GM23338 (cell line): ENCODE measurements at regions not wholly inside any gene's neighbourhood (a gene's known extent, or its start where the extent isn't known, plus 50 kb on each side); places are given as distances from the start of the nearest gene placed in this dataset.

Experiments used
- ATAC-seq: fragments of 200-7000 bp; cut with Tn5 transposase; 3 replicates; pipeline ENCODE4 v1.9.1; 2020
- DNase-seq: peaks from one replicate; pipeline ENCODE4 v3.0.0-alpha.2; 2015; ENCODE audit warnings: low spot score
- H2AFZ ChIP-seq: fragments of 200-600 bp; sonication (generic); 2 replicates; pipeline ENCODE4 v1.8.0; 2016; ENCODE audit warnings: antibody characterized with exemption, mild to moderate bottlenecking, moderate library complexity
- H3F3A ChIP-seq: fragments of 200-600 bp; sonication (generic); replicated peaks from 2 replicates; pipeline ENCODE4 v1.8.0; 2017; ENCODE audit warnings: antibody characterized with exemption, mixed run types, low read depth
- H3K27ac ChIP-seq: fragments of 200-600 bp; sonication (generic); 2 replicates; pipeline ENCODE4 v1.6.1; 2016; ENCODE audit warnings: low read depth
- H3K27me3 ChIP-seq: fragments of 200-600 bp; sonication (generic); 2 replicates; pipeline ENCODE4 v1.8.0; 2016; ENCODE audit warnings: mild to moderate bottlenecking, mixed run types, moderate library complexity; ENCODE audit not compliant: insufficient read depth
- H3K36me3 ChIP-seq: fragments of 200-600 bp; sonication (generic); 2 replicates; pipeline ENCODE4 v1.8.0; 2016; ENCODE audit warnings: mild to moderate bottlenecking; ENCODE audit not compliant: insufficient read depth
- H3K4me1 ChIP-seq: fragments of 200-600 bp; sonication (generic); 2 replicates; pipeline ENCODE4 v1.8.0; 2016; ENCODE audit warnings: mild to moderate bottlenecking, moderate library complexity; ENCODE audit not compliant: insufficient read depth
- H3K4me2 ChIP-seq: fragments of 200-600 bp; sonication (generic); 2 replicates; pipeline ENCODE4 v1.7.1; 2017; ENCODE audit warnings: mixed run types
- H3K4me3 ChIP-seq: fragments of 200-600 bp; sonication (generic); 2 replicates; pipeline ENCODE4 v1.6.1; 2016; ENCODE audit warnings: mixed run types
- H3K79me2 ChIP-seq: fragments of 200-600 bp; sonication (generic); replicated peaks from 2 replicates; pipeline ENCODE4 v1.8.0; 2017; ENCODE audit warnings: mild to moderate bottlenecking; ENCODE audit not compliant: insufficient read depth
- H3K9me2 ChIP-seq: fragments of 200-600 bp; sonication (generic); 2 replicates; pipeline ENCODE4 v1.8.0; 2017; ENCODE audit not compliant: insufficient read depth
- H4K20me1 ChIP-seq: fragments of 200-600 bp; sonication (generic); replicated peaks from 2 replicates; pipeline ENCODE4 v1.8.0; 2017; ENCODE audit warnings: mild to moderate bottlenecking; ENCODE audit not compliant: insufficient read depth
- H3K27ac Mint-ChIP-seq: 2 replicates; pipeline ENCODE4 v1.8.0; 2020; ENCODE audit warnings: inconsistent platforms, mild to moderate bottlenecking, moderate library complexity, mixed read lengths
- H3K27me3 Mint-ChIP-seq: 3 replicates; pipeline ENCODE4 v1.8.0; 2022; ENCODE audit warnings: low read depth, mild to moderate bottlenecking, moderate library complexity, mixed read lengths, inconsistent platforms; ENCODE audit not compliant: insufficient read depth, poor library complexity
- H3K36me3 Mint-ChIP-seq: 3 replicates; pipeline ENCODE4 v1.8.0; 2021; ENCODE audit warnings: low read depth, mild to moderate bottlenecking, inconsistent platforms, moderate library complexity, mixed read lengths
- H3K4me1 Mint-ChIP-seq: 3 replicates; pipeline ENCODE4 v1.8.0; 2020; ENCODE audit warnings: mild to moderate bottlenecking, inconsistent platforms, mixed read lengths
- H3K4me3 Mint-ChIP-seq: 3 replicates; pipeline ENCODE4 v1.8.0; 2021; ENCODE audit warnings: moderate library complexity, mild to moderate bottlenecking, inconsistent platforms, mixed read lengths
- H3K9me3 Mint-ChIP-seq: 3 replicates; pipeline ENCODE4 v1.8.0; 2020; ENCODE audit warnings: moderate library complexity, mild to moderate bottlenecking, inconsistent platforms, mixed read lengths
- CREB1 ChIP-seq: fragments of 250-450 bp; sonication (Bioruptor Pico); IDR thresholded peaks from 2 replicates; pipeline ENCODE4 v1.5.0; 2020; ENCODE audit warnings: low read depth, mild to moderate bottlenecking, moderate library complexity
- CTCF ChIP-seq, 2 experiments: fragments of 200-600 bp in 1 of 2; sonication (generic) in 1 of 2; conservative IDR thresholded peaks; 2 replicates each; pipeline versions ENCODE4 v1.5.1 to v1.6.1; 2016 to 2017; ENCODE audit warnings: antibody characterized with exemption in 2 of 2, low read depth in 2 of 2, mild to moderate bottlenecking in 2 of 2, moderate library complexity in 1 of 2
- EZH2 ChIP-seq: fragments of 200-600 bp; sonication (generic); IDR thresholded peaks from one replicate; pipeline ENCODE4 v1.8.0; 2017; ENCODE audit warnings: antibody characterized with exemption, mild to moderate bottlenecking, low read depth; ENCODE audit not compliant: unreplicated experiment
- JUNB ChIP-seq: IDR thresholded peaks from one replicate; pipeline ENCODE4 v1.6.1; 2016; ENCODE audit warnings: antibody characterized with exemption; ENCODE audit not compliant: unreplicated experiment
- POLR2AphosphoS5 ChIP-seq: IDR thresholded peaks from 2 replicates; pipeline ENCODE4 v1.6.1; 2016; ENCODE audit warnings: antibody characterized with exemption, low read depth
- STAT1 ChIP-seq: IDR thresholded peaks from one replicate; pipeline ENCODE4 v1.6.1; 2016; ENCODE audit warnings: antibody characterized with exemption; ENCODE audit not compliant: unreplicated experiment
- ZNF114 ChIP-seq: fragments of 250-450 bp; sonication (Bioruptor Pico); IDR thresholded peaks from 2 replicates; pipeline ENCODE4 v1.5.0; 2020; ENCODE audit warnings: mild to moderate bottlenecking, moderate library complexity
- TF ChIP-seq, protein P1 (sequence below): fragments of 250-450 bp; sonication (Bioruptor Pico); IDR thresholded peaks from 2 replicates; pipeline ENCODE4 v1.5.0; 2020; ENCODE audit warnings: mild to moderate bottlenecking, moderate library complexity
- TF ChIP-seq, protein P2 (sequence below): IDR thresholded peaks from 2 replicates; pipeline ENCODE4 v1.6.1; 2016; ENCODE audit warnings: antibody characterized with exemption

GRCh38 chr2:3125761-3126130 lies 251.9 kb downstream of the EIPR1 start (continued):
- TF ChIP-seq, protein P1, sequence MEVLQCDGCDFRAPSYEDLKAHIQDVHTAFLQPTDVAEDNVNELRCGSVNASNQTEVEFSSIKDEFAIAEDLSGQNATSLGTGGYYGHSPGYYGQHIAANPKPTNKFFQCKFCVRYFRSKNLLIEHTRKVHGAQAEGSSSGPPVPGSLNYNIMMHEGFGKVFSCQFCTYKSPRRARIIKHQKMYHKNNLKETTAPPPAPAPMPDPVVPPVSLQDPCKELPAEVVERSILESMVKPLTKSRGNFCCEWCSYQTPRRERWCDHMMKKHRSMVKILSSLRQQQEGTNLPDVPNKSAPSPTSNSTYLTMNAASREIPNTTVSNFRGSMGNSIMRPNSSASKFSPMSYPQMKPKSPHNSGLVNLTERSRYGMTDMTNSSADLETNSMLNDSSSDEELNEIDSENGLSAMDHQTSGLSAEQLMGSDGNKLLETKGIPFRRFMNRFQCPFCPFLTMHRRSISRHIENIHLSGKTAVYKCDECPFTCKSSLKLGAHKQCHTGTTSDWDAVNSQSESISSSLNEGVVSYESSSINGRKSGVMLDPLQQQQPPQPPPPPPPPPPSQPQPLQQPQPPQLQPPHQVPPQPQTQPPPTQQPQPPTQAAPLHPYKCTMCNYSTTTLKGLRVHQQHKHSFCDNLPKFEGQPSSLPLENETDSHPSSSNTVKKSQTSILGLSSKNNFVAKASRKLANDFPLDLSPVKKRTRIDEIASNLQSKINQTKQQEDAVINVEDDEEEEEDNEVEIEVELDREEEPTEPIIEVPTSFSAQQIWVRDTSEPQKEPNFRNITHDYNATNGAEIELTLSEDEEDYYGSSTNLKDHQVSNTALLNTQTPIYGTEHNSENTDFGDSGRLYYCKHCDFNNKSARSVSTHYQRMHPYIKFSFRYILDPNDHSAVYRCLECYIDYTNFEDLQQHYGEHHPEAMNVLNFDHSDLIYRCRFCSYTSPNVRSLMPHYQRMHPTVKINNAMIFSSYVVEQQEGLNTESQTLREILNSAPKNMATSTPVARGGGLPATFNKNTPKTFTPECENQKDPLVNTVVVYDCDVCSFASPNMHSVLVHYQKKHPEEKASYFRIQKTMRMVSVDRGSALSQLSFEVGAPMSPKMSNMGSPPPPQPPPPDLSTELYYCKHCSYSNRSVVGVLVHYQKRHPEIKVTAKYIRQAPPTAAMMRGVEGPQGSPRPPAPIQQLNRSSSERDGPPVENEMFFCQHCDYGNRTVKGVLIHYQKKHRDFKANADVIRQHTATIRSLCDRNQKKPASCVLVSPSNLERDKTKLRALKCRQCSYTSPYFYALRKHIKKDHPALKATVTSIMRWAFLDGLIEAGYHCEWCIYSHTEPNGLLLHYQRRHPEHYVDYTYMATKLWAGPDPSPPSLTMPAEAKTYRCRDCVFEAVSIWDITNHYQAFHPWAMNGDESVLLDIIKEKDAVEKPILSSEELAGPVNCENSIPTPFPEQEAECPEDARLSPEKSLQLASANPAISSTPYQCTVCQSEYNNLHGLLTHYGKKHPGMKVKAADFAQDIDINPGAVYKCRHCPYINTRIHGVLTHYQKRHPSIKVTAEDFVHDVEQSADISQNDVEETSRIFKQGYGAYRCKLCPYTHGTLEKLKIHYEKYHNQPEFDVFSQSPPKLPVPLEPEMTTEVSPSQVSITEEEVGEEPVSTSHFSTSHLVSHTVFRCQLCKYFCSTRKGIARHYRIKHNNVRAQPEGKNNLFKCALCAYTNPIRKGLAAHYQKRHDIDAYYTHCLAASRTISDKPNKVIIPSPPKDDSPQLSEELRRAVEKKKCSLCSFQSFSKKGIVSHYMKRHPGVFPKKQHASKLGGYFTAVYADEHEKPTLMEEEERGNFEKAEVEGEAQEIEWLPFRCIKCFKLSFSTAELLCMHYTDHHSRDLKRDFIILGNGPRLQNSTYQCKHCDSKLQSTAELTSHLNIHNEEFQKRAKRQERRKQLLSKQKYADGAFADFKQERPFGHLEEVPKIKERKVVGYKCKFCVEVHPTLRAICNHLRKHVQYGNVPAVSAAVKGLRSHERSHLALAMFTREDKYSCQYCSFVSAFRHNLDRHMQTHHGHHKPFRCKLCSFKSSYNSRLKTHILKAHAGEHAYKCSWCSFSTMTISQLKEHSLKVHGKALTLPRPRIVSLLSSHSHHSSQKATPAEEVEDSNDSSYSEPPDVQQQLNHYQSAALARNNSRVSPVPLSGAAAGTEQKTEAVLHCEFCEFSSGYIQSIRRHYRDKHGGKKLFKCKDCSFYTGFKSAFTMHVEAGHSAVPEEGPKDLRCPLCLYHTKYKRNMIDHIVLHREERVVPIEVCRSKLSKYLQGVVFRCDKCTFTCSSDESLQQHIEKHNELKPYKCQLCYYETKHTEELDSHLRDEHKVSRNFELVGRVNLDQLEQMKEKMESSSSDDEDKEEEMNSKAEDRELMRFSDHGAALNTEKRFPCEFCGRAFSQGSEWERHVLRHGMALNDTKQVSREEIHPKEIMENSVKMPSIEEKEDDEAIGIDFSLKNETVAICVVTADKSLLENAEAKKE (CRISPR knock-in tag), result no peak

DNA sequence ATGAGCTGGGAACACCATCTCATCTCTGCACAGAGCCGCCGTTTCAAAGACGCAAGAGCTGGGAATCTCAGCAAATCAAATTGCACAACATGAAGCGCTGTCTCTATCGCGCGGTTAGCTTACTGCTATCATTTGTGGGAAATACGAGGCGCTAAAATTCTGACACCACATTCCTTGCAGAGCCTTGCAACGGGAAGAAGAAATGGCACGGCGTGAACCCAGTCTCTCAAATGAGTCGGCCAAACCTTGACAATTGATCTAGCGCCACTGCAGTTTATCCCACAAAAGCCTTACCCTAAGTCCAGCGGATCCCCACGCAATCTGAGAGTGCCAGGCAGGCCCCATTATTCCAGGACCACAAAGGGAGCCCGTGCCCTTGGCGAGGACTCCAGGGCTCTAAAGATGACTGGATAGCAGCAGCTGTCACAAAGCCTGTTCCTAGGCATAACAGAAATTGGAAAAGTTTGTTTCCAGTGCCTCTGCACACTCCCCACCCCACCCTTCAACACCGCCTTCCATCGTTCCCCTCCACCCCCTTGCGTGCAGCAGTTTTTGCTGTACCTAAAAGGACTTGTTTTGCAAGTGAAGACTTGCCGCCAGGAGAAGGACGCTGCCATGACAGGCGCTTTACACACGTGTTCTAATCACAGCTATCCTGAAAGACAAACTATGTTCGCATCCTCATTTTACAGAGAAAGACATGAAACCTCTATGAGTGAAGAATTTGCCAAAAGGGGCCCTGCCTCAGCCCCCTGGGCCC lies 252.4 kb downstream of the EIPR1 start:
- ATAC-seq (no peak), DNase-seq (no peak)
- Mint-ChIP-seq H3K27me3 (peaks cover 2% of the 10 kb centered on the region), H3K36me3 (no peaks in the 10 kb centered on the region), H3K4me1 (peaks cover 4% of the 10 kb centered on the region), H3K27ac (no peak overlapping the region), H3K9me3 (no peaks in the 10 kb centered on the region; the same call in 2 of the 3 replicates), H3K4me3 (no peak overlapping the region)
- Histone ChIP-seq H3K4me2 (no peak overlapping the region), H3K4me1 (no peaks in the 10 kb centered on the region; the same call in 1 of the 2 replicates), H3K9me2 (no peaks in the 10 kb centered on the region), H3K36me3 (no peaks in the 10 kb centered on the region), H3K27ac (no peak overlapping the region), H3K79me2 (no peaks in the 10 kb centered on the region), H3K4me3 (no peak overlapping the region), H3F3A (no peaks in the 10 kb centered on the region), H3K27me3 (no peaks in the 10 kb centered on the region), H4K20me1 (no peaks in the 10 kb centered on the region), H2AFZ (no peak overlapping the region)
- TF ChIP-seq STAT1, result no peak
- no peak for TF ChIP-seq CREB1 (CRISPR knock-in tag)
- no peak for TF ChIP-seq EZH2
- TF ChIP-seq, protein P2, sequence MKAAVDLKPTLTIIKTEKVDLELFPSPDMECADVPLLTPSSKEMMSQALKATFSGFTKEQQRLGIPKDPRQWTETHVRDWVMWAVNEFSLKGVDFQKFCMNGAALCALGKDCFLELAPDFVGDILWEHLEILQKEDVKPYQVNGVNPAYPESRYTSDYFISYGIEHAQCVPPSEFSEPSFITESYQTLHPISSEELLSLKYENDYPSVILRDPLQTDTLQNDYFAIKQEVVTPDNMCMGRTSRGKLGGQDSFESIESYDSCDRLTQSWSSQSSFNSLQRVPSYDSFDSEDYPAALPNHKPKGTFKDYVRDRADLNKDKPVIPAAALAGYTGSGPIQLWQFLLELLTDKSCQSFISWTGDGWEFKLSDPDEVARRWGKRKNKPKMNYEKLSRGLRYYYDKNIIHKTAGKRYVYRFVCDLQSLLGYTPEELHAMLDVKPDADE, result no peak
- TF ChIP-seq JUNB, result no peak
- TF ChIP-seq ZNF114 (CRISPR knock-in tag), result no peak
- TF ChIP-seq POLR2AphosphoS5, result no peak
- no peak for TF ChIP-seq CTCF (conservative IDR thresholded peaks at IDR 0.05; ENCODE audit: low read depth in 2 of 2)
